GM13977 (cell line): ENCODE measurements at regions not wholly inside any gene's neighbourhood (a gene's known extent, or its start where the extent isn't known, plus 50 kb on each side); places are given as distances from the start of the nearest gene placed in this dataset.

ENCODE experiments used
- DNase-seq: peaks from one replicate; pipeline ENCODE4 v3.0.0; 2012; ENCODE audit warnings: low spot score
- CTCF ChIP-seq: IDR thresholded peaks from 2 replicates; pipeline ENCODE4 v1.5.1; 2012; ENCODE audit warnings: mild to moderate bottlenecking, control low read depth; ENCODE audit not compliant: insufficient read depth; ENCODE audit errors: extremely low read depth, missing control alignments
- in situ Hi-C: fragments of 300-500 bp; cut with MboI; formaldehyde crosslinking; loops from one replicate; pipeline ENCODE4 v1.12.0; 2022; ENCODE audit warnings: low sequenced_read_pairs, low pct_unique_long_range_greater_than_20kb, mixed read lengths, inconsistent platforms; ENCODE audit not compliant: unreplicated experiment

GRCh38 chr13:76503766-76504165 lies 382.4 kb downstream of the KCTD12 start:
- no peak for DNase-seq
- in situ Hi-C loops, result no loop called here

GRCh38 chr13:76503291-76503690 lies 382.9 kb downstream of the KCTD12 start:
- no peak for DNase-seq
- no peak for TF ChIP-seq CTCF
- in situ Hi-C loops, result no loop called here

More at GRCh38 chr13:76503766-76504165, 382.4 kb downstream of the KCTD12 start:
- no peak for TF ChIP-seq CTCF

GRCh38 chr13:76500894-76501293 lies 385.3 kb downstream of the KCTD12 start:
- DNase-seq, result no peak
- in situ Hi-C loops, result no loop called here
- no peak for TF ChIP-seq CTCF

- DNase-seq, result no peak
- no peak for TF ChIP-seq CTCF
- in situ Hi-C loops, result no loop called here
Measured at GRCh38 chr13:76499891-76500290, 386.3 kb downstream of the KCTD12 start.

GRCh38 chr13:76489274-76489673 lies 396.9 kb downstream of the KCTD12 start:
- in situ Hi-C loops, result no loop called here
- no peak for TF ChIP-seq CTCF
- DNase-seq, result no peak

- in situ Hi-C loops, result no loop called here
- DNase-seq, result no peak
- no peak for TF ChIP-seq CTCF
Measured at GRCh38 chr13:76481738-76482137, 404.5 kb downstream of the KCTD12 start.

- TF ChIP-seq CTCF, result no peak
- in situ Hi-C loops, result loop anchor here (10.0 to 25.0 kb wide), 4 partner anchors 430 to 788 kb away; no protein-coding TSS in a partner anchor
- DNase-seq, result no peak
Measured at GRCh38 chr13:76474966-76475365, 411.2 kb downstream of the KCTD12 start.
